NCI-H2227 (cell line): ENCODE measurements at regions not wholly inside any gene's neighbourhood (a gene's known extent, or its start where the extent isn't known, plus 50 kb on each side); places are given as distances from the start of the nearest gene placed in this dataset.
"Not testable (repeated sequence)": the region's sequence is repeated elsewhere in the genome, so short reads cannot be mapped to it uniquely, and the experiment has no call there.

Experiments used
- DNase-seq: peaks from one replicate; lab custom pipeline; 2025; ENCODE audit not compliant: unreplicated experiment; lab: John Stamatoyannopoulos, UW

- no peak for DNase-seq
Measured at GRCh38 chr22:45061332-45061731, 51.5 kb upstream of the PHF21B start.

- DNase-seq = no peak
Measured at GRCh38 chr22:45064313-45065278, 54.8 kb upstream of the PHF21B start.

- no peak for DNase-seq
Measured at GRCh38 chr22:45065726-45066125, 55.9 kb upstream of the PHF21B start.

- no peak for DNase-seq
Measured at GRCh38 chr22:45067731-45068130, 57.9 kb upstream of the PHF21B start.

GRCh38 chr22:45069925-45070324, 60.1 kb upstream of the PHF21B start:
- no peak for DNase-seq

GRCh38 chr22:45071618-45072017, 61.8 kb upstream of the PHF21B start:
- no peak for DNase-seq

GRCh38 chr22:45072322-45072903, 62.6 kb upstream of the PHF21B start:
- DNase-seq = peak; percentile 54

- DNase-seq = peak; percentile 5
Measured at GRCh38 chr22:45073064-45073463, 63.3 kb upstream of the PHF21B start.

GRCh38 chr22:45077286-45077685, 67.5 kb upstream of the PHF21B start:
- DNase-seq = peak; percentile 50

GRCh38 chr22:45077826-45078334, 68.1 kb upstream of the PHF21B start:
- DNase-seq = no peak

- DNase-seq = no peak
Measured at GRCh38 chr22:45082795-45083194, 73.0 kb upstream of the PHF21B start.

GRCh38 chr22:45083659-45084305, 74.0 kb upstream of the PHF21B start:
- DNase-seq = no peak

GRCh38 chr22:45084400-45084920, 74.7 kb upstream of the PHF21B start:
- no peak for DNase-seq

GRCh38 chr22:45087802-45088201, 75.9 kb upstream of the NUP50 start:
- no peak for DNase-seq

- no peak for DNase-seq
Measured at GRCh38 chr22:45088576-45088975, 75.1 kb upstream of the NUP50 start.

- DNase-seq = no peak
Measured at GRCh38 chr22:45090497-45090910, 73.2 kb upstream of the NUP50 start.

GRCh38 chr22:45091254-45091854, 72.4 kb upstream of the NUP50 start:
- no peak for DNase-seq

- not testable (repeated sequence) for DNase-seq
Measured at GRCh38 chr22:45091875-45092274, 71.8 kb upstream of the NUP50 start.

- DNase-seq = no peak
Measured at GRCh38 chr22:45092644-45093043, 71.1 kb upstream of the NUP50 start.

- no peak for DNase-seq
Measured at GRCh38 chr22:45093609-45094008, 70.1 kb upstream of the NUP50 start.
